ENCODE measurements at regions not wholly inside any gene's neighbourhood (a gene's known extent, or its start where the extent isn't known, plus 50 kb on each side); places are given as distances from the start of the nearest gene placed in this dataset.

DNA sequence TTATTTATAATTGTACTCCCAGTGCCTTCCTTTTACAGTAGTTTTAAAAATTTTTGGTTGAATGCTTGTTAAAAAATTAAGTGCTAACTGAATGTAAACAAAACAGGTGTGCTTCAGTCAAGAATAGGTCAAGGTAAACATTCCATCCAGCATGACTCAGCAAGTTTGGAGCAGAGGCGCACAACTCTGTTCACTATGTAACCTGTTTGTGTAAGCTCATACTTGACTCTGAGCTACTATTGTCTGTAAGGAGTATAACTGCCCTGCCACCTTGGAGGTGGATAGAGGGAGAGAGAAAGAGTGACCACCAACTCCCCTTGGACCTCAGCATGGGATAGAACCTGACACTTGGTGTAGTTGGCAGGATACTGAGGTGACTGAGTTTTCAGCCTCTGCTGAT is 207.4 kb upstream of the SYT4 start:
- DNase-seq (no peak), ATAC-seq (ENCODE audit: low read depth) (no peak)
- TF ChIP-seq, protein P1, sequence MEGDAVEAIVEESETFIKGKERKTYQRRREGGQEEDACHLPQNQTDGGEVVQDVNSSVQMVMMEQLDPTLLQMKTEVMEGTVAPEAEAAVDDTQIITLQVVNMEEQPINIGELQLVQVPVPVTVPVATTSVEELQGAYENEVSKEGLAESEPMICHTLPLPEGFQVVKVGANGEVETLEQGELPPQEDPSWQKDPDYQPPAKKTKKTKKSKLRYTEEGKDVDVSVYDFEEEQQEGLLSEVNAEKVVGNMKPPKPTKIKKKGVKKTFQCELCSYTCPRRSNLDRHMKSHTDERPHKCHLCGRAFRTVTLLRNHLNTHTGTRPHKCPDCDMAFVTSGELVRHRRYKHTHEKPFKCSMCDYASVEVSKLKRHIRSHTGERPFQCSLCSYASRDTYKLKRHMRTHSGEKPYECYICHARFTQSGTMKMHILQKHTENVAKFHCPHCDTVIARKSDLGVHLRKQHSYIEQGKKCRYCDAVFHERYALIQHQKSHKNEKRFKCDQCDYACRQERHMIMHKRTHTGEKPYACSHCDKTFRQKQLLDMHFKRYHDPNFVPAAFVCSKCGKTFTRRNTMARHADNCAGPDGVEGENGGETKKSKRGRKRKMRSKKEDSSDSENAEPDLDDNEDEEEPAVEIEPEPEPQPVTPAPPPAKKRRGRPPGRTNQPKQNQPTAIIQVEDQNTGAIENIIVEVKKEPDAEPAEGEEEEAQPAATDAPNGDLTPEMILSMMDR (IDR thresholded peaks at IDR 0.05): no peak
- Mint-ChIP-seq H3K4me3 (no peak overlapping the region), H3K27me3 (no peaks in the 10 kb centered on the region), H3K36me3 (ENCODE audit: low read depth) (no peaks in the 10 kb centered on the region), H3K4me1 (no peaks in the 10 kb centered on the region), H3K27ac (no peak overlapping the region), H3K9me3 (peaks cover 16% of the 10 kb centered on the region)
- intact Hi-C loops (cut with micrococcal nuclease): loop anchor here (5.0 kb wide), 1 partner anchor 1452 kb away; no protein-coding TSS in a partner anchor
- POLR2A ChIA-PET: no interaction called here
- CTCF ChIA-PET: no interaction called here

DNA sequence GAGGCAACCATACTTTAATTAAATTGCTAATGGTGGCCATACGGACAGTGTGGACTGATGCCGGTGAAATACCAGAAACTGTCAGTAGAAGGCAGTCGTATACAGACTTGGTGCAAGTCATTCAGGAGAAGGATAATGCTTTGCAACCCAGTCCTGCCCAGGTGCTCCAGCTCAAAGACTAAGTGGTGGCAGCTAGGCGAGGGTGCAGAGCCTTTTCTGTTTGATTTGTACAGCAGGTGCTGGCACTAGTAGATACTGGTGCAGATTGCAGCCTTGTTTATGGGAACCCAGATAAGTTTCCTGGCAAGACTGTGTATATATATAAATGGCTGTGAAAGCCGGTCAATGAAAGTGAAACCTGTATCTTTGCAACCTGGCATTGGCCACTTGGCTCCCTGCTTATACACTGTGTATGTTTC is 208.3 kb upstream of the SYT4 start:
- DNase-seq (no peak), ATAC-seq (ENCODE audit: low read depth) (no peak)
- TF ChIP-seq, protein P1 (IDR thresholded peaks at IDR 0.05): no peak
- intact Hi-C loops (cut with micrococcal nuclease): no loop called here
- POLR2A ChIA-PET: no interaction called here
- H3K27ac Mint-ChIP-seq: no peak overlapping the region
- peaks cover 16% of the 10 kb centered on the region for H3K9me3 Mint-ChIP-seq
- no peaks in the 10 kb centered on the region for H3K27me3 Mint-ChIP-seq
- CTCF ChIA-PET: no interaction called here
- H3K36me3 Mint-ChIP-seq (ENCODE audit: low read depth): no peaks in the 10 kb centered on the region
- no peaks in the 10 kb centered on the region for H3K4me1 Mint-ChIP-seq
- no peak overlapping the region for H3K4me3 Mint-ChIP-seq

DNA sequence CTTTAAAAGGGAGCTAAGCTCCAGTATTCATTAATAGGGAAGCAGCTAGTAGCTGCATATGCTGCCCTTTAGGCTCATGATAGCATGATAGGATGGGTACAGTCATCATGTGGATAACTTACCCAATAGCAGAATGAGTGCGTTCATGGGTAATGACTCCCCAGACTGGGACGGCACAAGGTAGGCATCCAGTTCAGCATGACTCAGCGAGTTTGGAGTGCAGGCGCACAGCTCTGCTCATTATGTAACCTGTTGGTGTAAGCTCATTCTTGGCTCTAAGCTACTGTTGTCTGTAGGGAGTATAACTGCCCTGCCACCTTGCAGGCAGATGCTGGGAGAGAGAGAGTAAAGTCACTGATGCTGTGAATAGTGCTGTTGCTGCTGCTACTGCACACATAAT is 209.2 kb upstream of the SYT4 start:
- CTCF ChIA-PET: no interaction called here
- peaks cover 16% of the 10 kb centered on the region for H3K9me3 Mint-ChIP-seq
- intact Hi-C loops (cut with micrococcal nuclease): no loop called here
- H3K4me3 Mint-ChIP-seq: no peak overlapping the region
- no peak overlapping the region for H3K27ac Mint-ChIP-seq
- POLR2A ChIA-PET: no interaction called here
- no peak for ATAC-seq (ENCODE audit: low read depth)
- no peak for DNase-seq
- H3K36me3 Mint-ChIP-seq (ENCODE audit: low read depth): no peaks in the 10 kb centered on the region
- TF ChIP-seq, protein P1 (IDR thresholded peaks at IDR 0.05): no peak
- H3K4me1 Mint-ChIP-seq: no peaks in the 10 kb centered on the region
- H3K27me3 Mint-ChIP-seq: no peaks in the 10 kb centered on the region

DNA sequence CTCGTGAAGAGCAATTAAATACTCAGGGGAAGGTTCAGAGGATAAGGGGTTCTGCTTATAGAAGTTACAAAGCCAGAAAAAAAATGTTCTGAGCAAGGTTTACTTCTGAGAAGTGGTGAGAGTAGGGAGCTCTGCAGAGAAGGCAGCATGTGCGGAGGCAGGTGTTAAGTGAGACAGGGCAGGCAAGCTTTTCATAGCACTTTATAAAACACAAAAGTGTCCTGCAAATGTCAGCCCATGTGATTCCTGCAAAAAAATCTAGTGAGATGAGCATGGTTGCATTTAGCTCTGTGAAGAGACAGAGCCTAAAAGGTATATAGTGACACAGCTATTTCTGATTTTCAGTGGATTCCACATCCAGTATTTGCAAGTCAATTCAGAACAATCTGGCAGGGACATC is 223.8 kb upstream of the SYT4 start:
- no peaks in the 10 kb centered on the region for H3K27me3 Mint-ChIP-seq
- DNase-seq (no peak), ATAC-seq (ENCODE audit: low read depth) (no peak)
- ChIA-PET CTCF (no interaction called here), POLR2A (no interaction called here)
- no peak overlapping the region for H3K4me3 Mint-ChIP-seq
- TF ChIP-seq, protein P1 (IDR thresholded peaks at IDR 0.05): no peak
- H3K4me1 Mint-ChIP-seq: no peaks in the 10 kb centered on the region
- H3K27ac Mint-ChIP-seq: no peak overlapping the region
- H3K9me3 Mint-ChIP-seq: peaks cover 8% of the 10 kb centered on the region
- no peaks in the 10 kb centered on the region for H3K36me3 Mint-ChIP-seq (ENCODE audit: low read depth)
- intact Hi-C loops (cut with micrococcal nuclease): no loop called here

DNA sequence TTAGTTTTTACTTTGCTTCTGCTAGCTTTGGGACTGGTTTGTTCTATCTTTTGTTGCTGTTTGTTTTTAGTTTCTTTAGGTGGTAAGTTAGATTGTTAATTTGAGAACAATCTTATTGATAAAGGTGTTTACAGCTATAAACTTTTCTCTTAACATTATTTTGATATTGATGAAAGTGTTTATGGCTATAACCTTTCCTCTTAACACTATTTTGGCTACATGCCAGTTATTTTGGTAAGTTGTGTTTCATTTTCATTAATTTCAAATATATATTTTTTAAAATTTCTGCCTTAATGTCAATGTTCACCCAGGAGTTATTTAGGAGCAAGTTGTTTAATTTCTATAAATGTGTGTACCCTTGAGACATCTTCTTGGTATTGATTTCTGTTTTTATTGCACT is 229.6 kb upstream of the SYT4 start:
- ChIA-PET CTCF (no interaction called here), POLR2A (no interaction called here)
- Mint-ChIP-seq H3K9me3 (peaks cover 26% of the 10 kb centered on the region), H3K4me3 (no peak overlapping the region), H3K36me3 (ENCODE audit: low read depth) (no peaks in the 10 kb centered on the region), H3K27me3 (no peaks in the 10 kb centered on the region), H3K27ac (no peak overlapping the region), H3K4me1 (no peaks in the 10 kb centered on the region)
- TF ChIP-seq, protein P1 (IDR thresholded peaks at IDR 0.05): no peak
- intact Hi-C loops (cut with micrococcal nuclease): no loop called here
- DNase-seq: no peak
- no peak for ATAC-seq (ENCODE audit: low read depth)

Data from activated B cell treated with CpG ODN at 0.5 μM for 24 hours (primary cell).